Prostate gland (tissue), 2 donors: ENCODE measurements at regions not wholly inside any gene's neighbourhood (a gene's known extent, or its start where the extent isn't known, plus 50 kb on each side); places are given as distances from the start of the nearest gene placed in this dataset.

Experiments used
- DNase-seq: peaks from one replicate; pipeline ENCODE4 v3.0.0-alpha.2; 2019; ENCODE audit warnings: low spot score
- H3K27ac ChIP-seq, 2 donors: fragments of 200-600 bp; sonication (generic); 2 replicates each; pipeline ENCODE4 v1.5.1; 2017 to 2019
- H3K27me3 ChIP-seq: fragments of 200-600 bp; sonication (generic); replicated peaks from 2 replicates; pipeline ENCODE4 v1.5.1; 2019; ENCODE audit not compliant: insufficient read depth
- H3K36me3 ChIP-seq, 2 donors: fragments of 200-600 bp; sonication (generic); 1 replicate in 1 of 2; 2 replicates in 1 of 2; pipeline versions ENCODE4 v1.5.1 to v1.8.1; 2017 to 2019
- H3K4me1 ChIP-seq: fragments of 200-600 bp; sonication (generic); replicated peaks from 2 replicates; pipeline ENCODE4 v1.5.1; 2019
- H3K4me3 ChIP-seq, 2 donors: fragments of 200-600 bp; sonication (generic); 2 replicates each; pipeline ENCODE4 v1.5.1; 2017 to 2019
- H3K9me3 ChIP-seq: fragments of 200-600 bp; sonication (generic); 2 replicates; pipeline ENCODE4 v1.5.1; 2017
- CTCF ChIP-seq, 4 experiments: fragments of 200-600 bp in 2 of 4; fragments of 450-650 bp in 2 of 4; sonication (generic) in 2 of 4; IDR thresholded peaks; 1 replicate in 3 of 4; 2 replicates in 1 of 4; pipeline ENCODE4 v1.5.1; 2016 to 2019; ENCODE audit warnings: antibody characterized with exemption in 4 of 4, mild to moderate bottlenecking in 2 of 4, moderate library complexity in 2 of 4
- POLR2A ChIP-seq: fragments of 450-650 bp; IDR thresholded peaks from one replicate; pipeline ENCODE4 v1.6.1; 2016; ENCODE audit warnings: antibody characterized with exemption, mild to moderate bottlenecking
- POLR2AphosphoS5 ChIP-seq: sonication (generic); formaldehyde crosslinking; IDR thresholded peaks from one replicate; pipeline ENCODE4 v1.6.1; 2017; ENCODE audit warnings: antibody characterized with exemption
- WGBS: methylation state at CpG from one replicate; pipeline ENCODE4 v1.1.5; 2018; 5-methylcytosine and 5-hydroxymethylcytosine counted together
- intact Hi-C: fragments of 100-400 bp; cut with DNase I; formaldehyde crosslinking; loops from one replicate; pipeline ENCODE4 v1.14.2; 2022

- intact Hi-C loops, result no loop called here
- no peak for DNase-seq
- TF ChIP-seq POLR2A (no peak), POLR2AphosphoS5 (no peak), CTCF (IDR thresholded peaks at IDR 0.05) (no peak)
- Histone ChIP-seq H3K4me3 (no peak overlapping the region), H3K27ac (no peak overlapping the region), H3K27me3 (no peaks in the 10 kb centered on the region), H3K4me1 (no peaks in the 10 kb centered on the region), H3K9me3 (no peaks in the 10 kb centered on the region), H3K36me3 (no peaks in the 10 kb centered on the region)
- WGBS, result 52% methylated on average over 1 of the region's 1 CpG
Observed at GRCh38 chr6:55974688-55975087, 99.3 kb upstream of the BMP5 start.

- H3K4me1 ChIP-seq, result no peaks in the 10 kb centered on the region
Observed at GRCh38 chr6:55972091-55972490, 96.7 kb upstream of the BMP5 start.

GRCh38 chr6:55969526-55969925, 94.1 kb upstream of the BMP5 start:
- H3K36me3 ChIP-seq, result no peaks in the 10 kb centered on the region
- H3K9me3 ChIP-seq, result no peaks in the 10 kb centered on the region
- TF ChIP-seq POLR2A (no peak), CTCF (IDR thresholded peaks at IDR 0.05) (no peak), POLR2AphosphoS5 (no peak)
- no peak for DNase-seq
- 12% methylated on average over 3 of the region's 3 CpGs for WGBS
- no peaks in the 10 kb centered on the region for H3K4me1 ChIP-seq
- H3K27ac ChIP-seq, result no peak overlapping the region
- H3K27me3 ChIP-seq, result no peaks in the 10 kb centered on the region
- no peak overlapping the region for H3K4me3 ChIP-seq
- intact Hi-C loops, result no loop called here

More at GRCh38 chr6:55972091-55972490, 96.7 kb upstream of the BMP5 start:
- Histone ChIP-seq H3K9me3 (no peaks in the 10 kb centered on the region), H3K27ac (no peak overlapping the region), H3K4me3 (no peak overlapping the region), H3K27me3 (no peaks in the 10 kb centered on the region), H3K36me3 (no peaks in the 10 kb centered on the region)
- 88% methylated on average over 1 of the region's 1 CpG for WGBS
- TF ChIP-seq CTCF (IDR thresholded peaks at IDR 0.05), result no peak
- TF ChIP-seq POLR2AphosphoS5, result no peak
- TF ChIP-seq POLR2A, result no peak
- intact Hi-C loops, result no loop called here
- DNase-seq, result no peak

- DNase-seq, result no peak
- H3K9me3 ChIP-seq, result no peaks in the 10 kb centered on the region
- no peak for TF ChIP-seq POLR2A
- TF ChIP-seq CTCF (IDR thresholded peaks at IDR 0.05), result no peak
- no peak for TF ChIP-seq POLR2AphosphoS5
- H3K27me3 ChIP-seq, result no peaks in the 10 kb centered on the region
- H3K36me3 ChIP-seq, result no peaks in the 10 kb centered on the region
- H3K4me3 ChIP-seq, result no peak overlapping the region
- no peaks in the 10 kb centered on the region for H3K4me1 ChIP-seq
- no peak overlapping the region for H3K27ac ChIP-seq
- intact Hi-C loops, result no loop called here
Observed at GRCh38 chr6:55968926-55969325, 93.5 kb upstream of the BMP5 start.

GRCh38 chr6:55964136-55964535, 88.7 kb upstream of the BMP5 start:
- Histone ChIP-seq H3K4me3 (no peak overlapping the region), H3K27me3 (no peaks in the 10 kb centered on the region), H3K27ac (no peak overlapping the region), H3K9me3 (no peaks in the 10 kb centered on the region), H3K4me1 (no peaks in the 10 kb centered on the region), H3K36me3 (no peaks in the 10 kb centered on the region)
- 69% methylated on average over 1 of the region's 1 CpG for WGBS
- DNase-seq, result no peak
- intact Hi-C loops, result no loop called here
- TF ChIP-seq POLR2A, result no peak
- TF ChIP-seq CTCF (IDR thresholded peaks at IDR 0.05), result no peak
- no peak for TF ChIP-seq POLR2AphosphoS5
